ENCODE measurements at regions not wholly inside any gene's neighbourhood (a gene's known extent, or its start where the extent isn't known, plus 50 kb on each side); places are given as distances from the start of the nearest gene placed in this dataset.

DNA sequence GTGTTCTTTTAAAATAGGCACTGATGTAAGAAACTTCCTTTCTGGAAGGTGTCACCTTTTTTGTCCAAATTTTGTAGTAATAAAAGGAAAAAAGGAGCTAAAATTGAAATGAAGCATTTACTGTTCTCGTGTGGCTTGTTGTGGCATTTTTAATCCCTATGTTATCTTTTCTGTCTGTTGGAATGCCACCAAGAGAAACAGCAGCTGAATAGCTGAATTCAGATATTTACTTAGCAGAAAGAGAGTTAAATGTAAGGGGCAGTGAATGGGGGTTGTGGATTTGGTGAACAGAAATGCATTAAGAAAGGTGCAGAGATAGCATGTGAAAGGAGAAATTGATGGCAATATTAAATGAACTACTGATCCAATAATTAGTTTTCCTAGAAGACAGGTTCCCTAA lies 573.6 kb upstream of the EPHA7 start:
- no peak for ATAC-seq (ENCODE audit: low FRiP score)
- no peak for DNase-seq (ENCODE audit: low spot score)
- TF ChIP-seq, protein P1, sequence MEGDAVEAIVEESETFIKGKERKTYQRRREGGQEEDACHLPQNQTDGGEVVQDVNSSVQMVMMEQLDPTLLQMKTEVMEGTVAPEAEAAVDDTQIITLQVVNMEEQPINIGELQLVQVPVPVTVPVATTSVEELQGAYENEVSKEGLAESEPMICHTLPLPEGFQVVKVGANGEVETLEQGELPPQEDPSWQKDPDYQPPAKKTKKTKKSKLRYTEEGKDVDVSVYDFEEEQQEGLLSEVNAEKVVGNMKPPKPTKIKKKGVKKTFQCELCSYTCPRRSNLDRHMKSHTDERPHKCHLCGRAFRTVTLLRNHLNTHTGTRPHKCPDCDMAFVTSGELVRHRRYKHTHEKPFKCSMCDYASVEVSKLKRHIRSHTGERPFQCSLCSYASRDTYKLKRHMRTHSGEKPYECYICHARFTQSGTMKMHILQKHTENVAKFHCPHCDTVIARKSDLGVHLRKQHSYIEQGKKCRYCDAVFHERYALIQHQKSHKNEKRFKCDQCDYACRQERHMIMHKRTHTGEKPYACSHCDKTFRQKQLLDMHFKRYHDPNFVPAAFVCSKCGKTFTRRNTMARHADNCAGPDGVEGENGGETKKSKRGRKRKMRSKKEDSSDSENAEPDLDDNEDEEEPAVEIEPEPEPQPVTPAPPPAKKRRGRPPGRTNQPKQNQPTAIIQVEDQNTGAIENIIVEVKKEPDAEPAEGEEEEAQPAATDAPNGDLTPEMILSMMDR (IDR thresholded peaks at IDR 0.05), result no peak

DNA sequence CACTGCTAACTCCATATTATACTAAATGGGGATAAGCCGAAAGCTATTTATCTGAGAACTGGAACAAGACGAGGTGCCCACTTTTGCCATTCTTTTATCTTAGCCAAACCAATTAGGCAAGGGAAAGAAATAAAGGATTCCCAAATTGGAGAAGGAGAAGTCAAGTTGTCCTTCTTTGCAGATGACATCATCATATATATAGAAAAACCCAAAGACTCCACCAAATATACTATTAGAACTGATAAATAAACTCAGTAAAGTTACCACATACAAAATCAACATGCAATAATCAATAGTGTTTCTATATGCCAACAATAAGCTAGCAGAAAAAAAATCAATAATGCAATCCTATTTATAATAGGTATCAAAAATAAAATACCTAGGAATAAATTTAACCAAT lies 570.3 kb upstream of the EPHA7 start:
- DNase-seq (ENCODE audit: low spot score) (no peak), ATAC-seq (ENCODE audit: low FRiP score) (no peak)
- TF ChIP-seq, protein P1 (IDR thresholded peaks at IDR 0.05), result no peak

DNA sequence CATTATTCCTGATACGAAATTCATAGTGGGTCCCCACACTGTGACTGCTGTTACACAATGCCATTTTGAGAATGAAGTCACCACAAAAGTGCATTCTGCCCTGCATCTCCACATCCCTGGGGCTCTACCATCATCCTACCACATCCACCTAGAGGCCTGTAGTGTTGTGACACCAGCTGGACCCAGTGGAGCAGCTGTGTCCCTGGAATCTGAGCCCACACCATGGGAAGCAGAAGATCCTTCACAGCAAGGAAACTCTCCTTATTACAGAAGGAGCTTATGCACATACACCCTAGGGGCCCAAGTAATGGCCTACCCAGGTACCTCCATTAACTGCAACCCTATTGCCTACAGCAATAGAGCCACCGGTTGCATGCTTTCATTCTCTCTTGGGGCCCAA lies 566.6 kb upstream of the EPHA7 start:
- DNase-seq (ENCODE audit: low spot score), result no peak
- no peak for ATAC-seq (ENCODE audit: low FRiP score)
- TF ChIP-seq, protein P1 (IDR thresholded peaks at IDR 0.05), result no peak

DNA sequence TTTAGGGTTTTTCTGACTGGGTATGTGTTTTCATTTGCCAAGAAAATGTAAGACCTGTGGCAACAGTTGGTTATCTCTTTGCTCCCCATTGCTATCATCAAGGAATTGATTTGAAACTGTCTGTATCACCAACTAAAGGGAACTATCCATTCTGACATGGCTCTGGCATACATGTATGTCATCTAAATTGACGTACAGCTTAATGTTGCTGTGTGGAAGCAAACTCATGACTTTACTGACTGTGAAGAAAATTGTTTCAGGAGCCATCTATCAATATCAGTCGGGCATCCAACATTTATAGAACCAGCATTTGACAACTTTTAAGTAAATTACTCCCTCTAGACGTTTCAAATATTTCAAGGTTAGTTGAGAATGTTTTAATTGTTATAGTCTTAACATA lies 555.8 kb upstream of the EPHA7 start:
- ATAC-seq (ENCODE audit: low FRiP score) (no peak), DNase-seq (ENCODE audit: low spot score) (no peak)
- TF ChIP-seq, protein P1 (IDR thresholded peaks at IDR 0.05), result no peak

DNA sequence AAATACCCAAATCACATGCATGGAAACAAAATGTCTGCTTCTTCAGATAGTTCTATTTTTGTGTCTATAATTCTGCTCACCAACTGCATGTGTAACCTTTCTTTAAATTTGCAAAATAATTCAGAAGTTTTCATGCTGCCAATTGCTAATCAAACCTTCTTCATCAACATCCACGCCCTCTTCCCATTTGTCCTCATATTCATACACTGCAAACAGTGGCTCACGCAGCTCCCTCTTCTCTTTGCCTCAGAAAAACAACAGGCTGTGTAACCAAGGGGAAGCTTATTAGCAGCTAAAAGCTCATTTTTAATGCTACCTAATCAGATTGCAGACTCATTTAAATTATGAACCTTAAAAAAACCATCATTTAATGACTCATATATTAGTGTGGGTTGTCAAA lies 555.0 kb upstream of the EPHA7 start:
- TF ChIP-seq, protein P1 (IDR thresholded peaks at IDR 0.05), result no peak
- ATAC-seq (ENCODE audit: low FRiP score) (no peak), DNase-seq (ENCODE audit: low spot score) (no peak)

DNA sequence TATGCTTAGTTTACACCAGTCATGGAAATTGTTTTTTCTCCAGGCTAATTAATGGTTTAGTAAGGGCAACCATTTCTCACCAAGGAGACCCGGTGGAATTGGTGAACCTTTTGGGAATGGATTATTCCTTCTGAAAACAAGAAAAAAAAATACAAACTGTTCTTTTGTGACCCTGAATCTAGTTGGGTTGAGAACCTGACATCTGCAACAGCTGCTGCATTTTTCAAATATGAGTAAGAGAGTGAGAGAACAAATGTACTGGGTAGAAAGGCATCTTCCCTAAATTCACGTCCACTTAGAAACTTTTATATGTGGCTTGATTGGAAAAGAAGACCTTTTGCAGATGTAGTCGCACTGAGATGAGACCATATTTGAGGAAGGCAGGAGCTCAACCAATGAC lies 553.4 kb upstream of the EPHA7 start:
- ATAC-seq (ENCODE audit: low FRiP score) (no peak), DNase-seq (ENCODE audit: low spot score) (no peak)
- TF ChIP-seq, protein P1 (IDR thresholded peaks at IDR 0.05), result no peak

DNA sequence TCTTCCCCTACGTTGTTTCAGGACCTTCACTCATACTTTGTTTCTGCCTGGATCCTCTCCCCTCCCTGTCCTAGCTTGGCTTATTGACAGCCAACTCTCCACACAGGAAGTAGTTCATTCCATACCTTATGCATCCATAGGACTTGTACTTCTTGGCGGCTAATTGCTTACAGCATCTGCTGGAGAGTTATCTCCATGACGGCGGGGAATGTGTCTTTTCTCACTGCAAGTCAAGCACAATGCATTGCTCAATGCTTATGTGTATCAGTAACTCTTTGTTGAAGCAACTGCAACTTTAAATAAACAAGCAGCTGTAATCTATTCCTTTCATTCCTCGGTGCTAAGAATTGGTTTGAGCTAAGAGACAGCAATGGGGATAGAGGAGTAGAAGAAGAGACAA lies 551.3 kb upstream of the EPHA7 start:
- DNase-seq (ENCODE audit: low spot score) (no peak), ATAC-seq (ENCODE audit: low FRiP score) (no peak)
- TF ChIP-seq, protein P1 (IDR thresholded peaks at IDR 0.05), result no peak
